Gastrocnemius medialis (tissue), 4 donors: ENCODE measurements at regions not wholly inside any gene's neighbourhood (a gene's known extent, or its start where the extent isn't known, plus 50 kb on each side); places are given as distances from the start of the nearest gene placed in this dataset.
"Not testable (repeated sequence)": the region's sequence is repeated elsewhere in the genome, so short reads cannot be mapped to it uniquely, and the experiment has no call there.

Source experiments
- ATAC-seq, 2 donors: fragments of 150-250 bp; one replicate each; pipeline ENCODE4 v1.9.1; 2016
- DNase-seq, 2 donors: peaks; one replicate each; pipeline ENCODE4 v3.0.0-alpha.2; 2019
- H3K27ac ChIP-seq, 4 donors: fragments of 200-600 bp; sonication (generic); 1 replicate in 1 of 4; 2 replicates in 3 of 4; pipeline ENCODE4 v1.5.1; 2016 to 2018; ENCODE audit warnings: mild to moderate bottlenecking in 2 of 4, moderate library complexity in 1 of 4
- H3K27me3 ChIP-seq, 3 donors: fragments of 200-600 bp; sonication (generic) in 2 of 3; 1 replicate in 1 of 3; 2 replicates in 2 of 3; pipeline versions ENCODE4 v1.5.1 to v1.6.0; 2016 to 2019; ENCODE audit warnings: mild to moderate bottlenecking in 1 of 3, moderate library complexity in 1 of 3
- H3K36me3 ChIP-seq, 2 donors: fragments of 200-600 bp; sonication (generic) in 1 of 2; one replicate each; pipeline ENCODE4 v1.5.1; 2017 to 2018
- H3K4me1 ChIP-seq, 2 donors: fragments of 200-600 bp; sonication (generic) in 1 of 2; one replicate each; pipeline ENCODE4 v1.5.1; 2016 to 2017; ENCODE audit warnings: mild to moderate bottlenecking in 2 of 2
- H3K4me3 ChIP-seq, 4 donors: fragments of 200-600 bp; sonication (generic) in 3 of 4; 1 replicate in 1 of 4; 2 replicates in 3 of 4; pipeline ENCODE4 v1.5.1; 2016 to 2019; ENCODE audit warnings: mild to moderate bottlenecking in 2 of 4
- H3K9me3 ChIP-seq, 3 donors: fragments of 200-600 bp; sonication (generic) in 2 of 3; 1 replicate in 1 of 3; 2 replicates in 2 of 3; pipeline ENCODE4 v1.5.1; 2016 to 2019
- POLR2A ChIP-seq, 2 donors: fragments of 450-650 bp; IDR thresholded peaks; one replicate each; pipeline ENCODE4 v1.6.1; 2017; ENCODE audit warnings: antibody characterized with exemption in 2 of 2, mild to moderate bottlenecking in 2 of 2, moderate library complexity in 2 of 2
- in situ Hi-C, 4 donors: fragments of 200-750 bp; cut with MboI; loops; one replicate each; pipeline versions ENCODE4 v1.15.0 to v1.8.0; 2017; ENCODE audit warnings: low sequenced_read_pairs in 4 of 4
- intact Hi-C: fragments of 100-400 bp; cut with DNase I; formaldehyde crosslinking; loops from one replicate; pipeline ENCODE4 v1.15.1; 2023; ENCODE audit warnings: low total_unique reads
- TF ChIP-seq, protein P1 (sequence below), 5 experiments: fragments of 450-650 bp in 3 of 5; fragments of 200-600 bp in 2 of 5; sonication (generic) in 2 of 5; IDR thresholded peaks in 4 of 5; conservative IDR thresholded peaks in 1 of 5; 1 replicate in 4 of 5; 2 replicates in 1 of 5; pipeline ENCODE4 v1.5.1; 2016 to 2019; ENCODE audit warnings: antibody characterized with exemption in 5 of 5, mild to moderate bottlenecking in 3 of 5, moderate library complexity in 3 of 5

DNA sequence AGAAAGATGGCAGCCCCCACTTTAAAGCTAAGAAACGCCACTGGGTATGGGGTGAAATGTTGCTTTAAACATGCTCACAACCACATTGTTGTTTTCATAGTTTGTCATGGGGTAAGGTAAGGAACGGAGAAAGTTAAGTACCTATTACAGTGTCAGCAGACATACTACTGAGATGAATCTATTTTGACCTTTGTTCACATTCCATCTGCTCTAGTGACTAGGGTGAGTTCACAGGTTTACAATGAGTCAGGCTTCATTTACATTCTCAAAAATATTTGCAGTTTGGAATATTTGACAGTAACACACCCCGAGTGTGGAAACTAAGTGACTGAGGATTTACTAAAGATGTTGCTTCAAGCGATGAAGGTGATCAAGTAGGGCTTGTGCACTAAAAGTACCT, 428.7 kb upstream of the ACVR2A start:
- no peak overlapping the region for H3K4me3 ChIP-seq
- no peaks in the 10 kb centered on the region for H3K27me3 ChIP-seq
- intact Hi-C loops (no loop called here), in situ Hi-C loops (no loop called here)
- no peaks in the 10 kb centered on the region for H3K4me1 ChIP-seq
- TF ChIP-seq POLR2A (IDR thresholded peaks at IDR 0.05): no peak
- TF ChIP-seq, protein P1, sequence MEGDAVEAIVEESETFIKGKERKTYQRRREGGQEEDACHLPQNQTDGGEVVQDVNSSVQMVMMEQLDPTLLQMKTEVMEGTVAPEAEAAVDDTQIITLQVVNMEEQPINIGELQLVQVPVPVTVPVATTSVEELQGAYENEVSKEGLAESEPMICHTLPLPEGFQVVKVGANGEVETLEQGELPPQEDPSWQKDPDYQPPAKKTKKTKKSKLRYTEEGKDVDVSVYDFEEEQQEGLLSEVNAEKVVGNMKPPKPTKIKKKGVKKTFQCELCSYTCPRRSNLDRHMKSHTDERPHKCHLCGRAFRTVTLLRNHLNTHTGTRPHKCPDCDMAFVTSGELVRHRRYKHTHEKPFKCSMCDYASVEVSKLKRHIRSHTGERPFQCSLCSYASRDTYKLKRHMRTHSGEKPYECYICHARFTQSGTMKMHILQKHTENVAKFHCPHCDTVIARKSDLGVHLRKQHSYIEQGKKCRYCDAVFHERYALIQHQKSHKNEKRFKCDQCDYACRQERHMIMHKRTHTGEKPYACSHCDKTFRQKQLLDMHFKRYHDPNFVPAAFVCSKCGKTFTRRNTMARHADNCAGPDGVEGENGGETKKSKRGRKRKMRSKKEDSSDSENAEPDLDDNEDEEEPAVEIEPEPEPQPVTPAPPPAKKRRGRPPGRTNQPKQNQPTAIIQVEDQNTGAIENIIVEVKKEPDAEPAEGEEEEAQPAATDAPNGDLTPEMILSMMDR (IDR thresholded peaks at IDR 0.05 in 4 of 5, conservative IDR thresholded peaks at IDR 0.05 in 1 of 5): no peak
- H3K27ac ChIP-seq: no peak overlapping the region
- H3K36me3 ChIP-seq: no peaks in the 10 kb centered on the region
- no peak for ATAC-seq
- no peak for DNase-seq
- no peaks in the 10 kb centered on the region for H3K9me3 ChIP-seq

DNA sequence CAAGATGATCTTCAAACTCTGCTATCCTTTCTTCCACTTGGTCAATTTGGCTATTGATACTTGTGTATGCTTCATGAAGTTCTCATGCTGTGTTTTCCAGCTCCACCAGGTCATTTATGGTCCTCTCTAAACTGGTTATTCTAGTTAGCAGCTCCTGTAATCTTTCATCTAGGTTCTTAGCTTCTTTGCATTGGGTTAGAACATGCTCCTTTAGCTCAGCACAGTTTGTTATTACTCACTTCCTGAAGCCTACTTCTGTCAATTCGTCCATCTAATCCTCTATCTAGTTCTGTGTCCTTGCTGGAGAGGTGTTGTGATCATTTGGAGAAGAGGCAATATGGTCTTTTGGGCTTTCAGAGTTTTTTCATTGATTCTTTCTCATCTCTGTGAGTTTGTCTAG, 430.2 kb upstream of the ACVR2A start:
- H3K4me3 ChIP-seq, intact Hi-C loops, ATAC-seq, H3K4me1 ChIP-seq, in situ Hi-C loops, DNase-seq, H3K9me3 ChIP-seq, H3K27ac ChIP-seq, H3K36me3 ChIP-seq, H3K27me3 ChIP-seq: not testable (repeated sequence)

DNA sequence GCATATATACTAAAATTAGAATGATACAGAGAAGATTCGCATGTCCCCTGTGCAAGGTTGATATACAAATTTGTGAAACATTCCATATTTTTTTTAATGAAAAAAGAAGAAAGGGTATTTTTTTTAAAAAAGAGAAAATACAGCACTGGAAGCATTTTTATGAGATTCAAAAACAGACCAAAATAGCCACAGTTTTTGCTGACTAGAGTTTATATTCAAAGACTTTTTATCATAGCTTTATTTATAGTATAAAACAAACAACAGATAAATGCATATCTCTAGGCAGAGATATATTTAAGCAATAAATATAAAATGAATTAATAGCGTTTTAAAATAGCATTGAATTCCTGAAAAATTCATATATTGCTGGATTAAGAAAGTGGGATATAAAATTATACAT, 436.5 kb upstream of the ACVR2A start:
- DNase-seq: no peak
- Histone ChIP-seq H3K4me3 (no peak overlapping the region), H3K9me3 (no peaks in the 10 kb centered on the region), H3K36me3 (no peaks in the 10 kb centered on the region), H3K27me3 (no peaks in the 10 kb centered on the region), H3K4me1 (no peaks in the 10 kb centered on the region), H3K27ac (no peak overlapping the region)
- intact Hi-C loops: no loop called here
- no peak for TF ChIP-seq POLR2A (IDR thresholded peaks at IDR 0.05)
- TF ChIP-seq, protein P1 (IDR thresholded peaks at IDR 0.05 in 4 of 5, conservative IDR thresholded peaks at IDR 0.05 in 1 of 5): no peak
- ATAC-seq: no peak
- in situ Hi-C loops: no loop called here

DNA sequence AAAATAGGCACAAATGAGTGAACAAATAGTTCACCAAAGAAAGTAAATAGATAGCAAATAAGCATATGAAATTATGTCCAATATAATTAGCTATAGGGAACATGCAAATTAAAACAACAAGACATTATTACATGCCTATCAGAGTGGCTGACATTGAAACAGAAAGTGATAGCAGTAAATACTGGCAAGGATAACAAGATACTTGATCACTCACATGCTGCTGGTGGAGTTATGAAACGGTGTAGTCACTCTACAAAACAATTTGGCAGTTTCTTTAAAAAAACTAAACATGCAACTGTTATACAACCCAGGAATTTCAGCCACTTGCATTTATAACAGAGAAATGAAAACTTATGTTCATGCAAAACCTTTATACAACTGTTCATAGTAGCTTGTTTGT, 439.2 kb upstream of the ACVR2A start:
- Histone ChIP-seq H3K4me1 (no peaks in the 10 kb centered on the region), H3K9me3 (no peaks in the 10 kb centered on the region), H3K4me3 (no peak overlapping the region), H3K36me3 (no peaks in the 10 kb centered on the region), H3K27me3 (no peaks in the 10 kb centered on the region), H3K27ac (no peak overlapping the region)
- TF ChIP-seq, protein P1 (IDR thresholded peaks at IDR 0.05 in 4 of 5, conservative IDR thresholded peaks at IDR 0.05 in 1 of 5): no peak
- TF ChIP-seq POLR2A (IDR thresholded peaks at IDR 0.05): no peak
- intact Hi-C loops (no loop called here), in situ Hi-C loops (no loop called here)
- ATAC-seq (no peak), DNase-seq (no peak)

DNA sequence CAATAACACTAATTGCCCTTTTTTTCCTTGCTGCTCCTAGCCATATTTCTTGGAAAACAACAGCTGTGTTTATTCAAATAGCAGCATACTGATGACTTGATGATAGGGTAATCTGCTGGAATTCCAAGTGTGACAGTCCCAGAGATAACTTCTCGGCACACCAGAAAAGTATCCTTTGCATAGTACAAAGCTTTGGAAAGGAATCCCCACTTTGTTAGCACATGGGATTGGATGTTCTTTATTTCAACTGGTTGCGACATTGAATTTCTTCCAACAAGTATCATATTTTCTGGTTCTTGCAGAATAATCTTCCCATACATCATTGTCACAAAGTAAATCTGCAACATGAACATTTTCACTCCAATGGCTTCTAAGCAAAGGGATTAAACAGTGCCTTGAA, 445.8 kb upstream of the ACVR2A start:
- intact Hi-C loops: no loop called here
- peak; percentile 21 to 83 for ATAC-seq
- in situ Hi-C loops: no loop called here
- TF ChIP-seq, protein P1 (IDR thresholded peaks at IDR 0.05 in 4 of 5, conservative IDR thresholded peaks at IDR 0.05 in 1 of 5): no peak
- no peak for TF ChIP-seq POLR2A (IDR thresholded peaks at IDR 0.05)
- no peaks in the 10 kb centered on the region for H3K9me3 ChIP-seq
- no peaks in the 10 kb centered on the region for H3K27me3 ChIP-seq
- peaks cover 0 to 6% of the 10 kb centered on the region in 2 donors for H3K4me1 ChIP-seq
- H3K27ac ChIP-seq: no peak overlapping the region
- H3K36me3 ChIP-seq: no peaks in the 10 kb centered on the region
- no peak overlapping the region for H3K4me3 ChIP-seq
- DNase-seq: no peak
